Stimulated activated CD4-positive, alpha-beta T cell treated with anti-CD3 and anti-CD28 coated beads, Interleukin-12 subunit alpha, Interleukin-12 subunit beta, amount 100 ng/mL, for 48 hours (primary cell): ENCODE measurements at regions not wholly inside any gene's neighbourhood (a gene's known extent, or its start where the extent isn't known, plus 50 kb on each side); places are given as distances from the start of the nearest gene placed in this dataset.

Source experiments
- DNase-seq, 3 donors: peaks; one replicate each; pipeline ENCODE4 v3.0.0-alpha.2; 2020; ENCODE audit warnings: low read depth in 2 of 3, low spot score in 1 of 3

DNA sequence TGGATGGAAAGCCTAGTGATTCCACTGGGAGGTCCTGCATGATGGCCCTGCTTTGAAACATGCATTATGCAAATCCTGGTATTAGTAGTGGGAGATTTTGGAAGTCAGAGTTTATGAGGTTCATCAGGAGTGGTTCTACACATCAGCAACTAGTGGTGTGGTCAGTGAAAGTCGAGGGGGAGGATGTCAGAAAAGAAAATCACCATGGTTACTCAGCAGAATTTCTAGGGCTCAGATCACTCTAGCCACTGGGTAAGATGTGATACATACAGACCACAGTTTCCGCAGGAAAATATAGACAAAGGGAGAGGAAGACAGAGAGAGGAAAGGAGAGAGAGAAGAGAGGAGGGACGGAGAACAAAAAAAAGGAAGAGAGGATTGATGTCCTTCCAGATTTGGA is 2100.7 kb upstream of the PIK3C3 start:
- DNase-seq, result no peak

DNA sequence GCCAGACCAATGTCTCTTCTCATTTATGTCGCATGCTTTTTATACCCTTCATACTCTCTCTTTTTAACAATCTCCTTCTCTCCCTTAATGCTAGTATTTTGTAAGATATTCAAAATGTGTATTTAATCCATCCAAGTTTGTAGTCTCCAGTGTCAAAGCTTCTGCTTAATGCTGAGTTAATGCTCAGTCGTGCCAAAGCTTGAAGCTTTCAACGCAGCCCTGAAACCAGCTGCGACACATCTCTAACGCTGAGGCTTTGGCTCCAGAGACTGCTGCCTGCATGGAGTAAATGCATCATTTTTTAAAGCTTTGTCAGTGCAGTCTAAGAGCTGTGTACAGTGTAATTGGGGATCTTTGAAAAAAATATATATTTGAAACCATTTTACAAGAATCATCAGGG is 2108.8 kb upstream of the PIK3C3 start:
- DNase-seq, result no peak

DNA sequence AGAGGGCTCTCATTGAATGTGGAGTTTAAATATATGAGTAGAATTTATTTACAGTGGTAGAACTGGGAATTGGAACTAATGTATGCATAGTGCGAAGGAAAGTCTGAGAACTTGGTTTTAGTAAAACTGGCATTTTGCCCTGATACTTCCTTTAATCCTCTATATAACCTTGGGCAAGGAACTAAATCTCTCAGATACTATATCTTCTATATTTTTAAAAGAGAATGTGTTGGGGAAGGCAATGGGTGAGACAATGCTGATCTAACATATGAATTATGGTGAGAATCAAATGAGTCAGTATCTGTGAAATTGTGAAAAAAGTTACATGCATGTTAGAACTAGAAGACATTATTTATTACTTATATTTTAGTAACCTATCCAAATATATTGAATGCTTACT is 2109.4 kb upstream of the PIK3C3 start:
- no peak for DNase-seq

DNA sequence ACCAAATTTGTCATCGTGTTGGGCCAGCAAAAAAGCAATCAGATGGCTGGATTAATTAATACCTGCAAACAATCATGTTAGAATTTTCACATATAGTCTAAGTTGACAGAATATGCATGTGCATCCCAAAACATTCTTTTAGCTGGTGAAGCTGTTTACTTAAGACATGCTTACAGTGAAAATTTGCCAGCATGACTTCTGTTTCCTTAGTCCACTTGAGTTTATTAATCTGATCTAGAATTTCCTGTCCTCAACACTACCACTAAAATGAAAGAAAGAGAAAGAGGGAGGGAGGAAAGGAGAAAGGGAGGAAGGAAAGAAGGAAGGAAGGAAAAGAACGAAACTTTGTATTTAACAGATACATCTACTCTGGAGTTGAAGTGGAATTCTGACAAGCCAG is 2109.9 kb upstream of the PIK3C3 start:
- no peak for DNase-seq

DNA sequence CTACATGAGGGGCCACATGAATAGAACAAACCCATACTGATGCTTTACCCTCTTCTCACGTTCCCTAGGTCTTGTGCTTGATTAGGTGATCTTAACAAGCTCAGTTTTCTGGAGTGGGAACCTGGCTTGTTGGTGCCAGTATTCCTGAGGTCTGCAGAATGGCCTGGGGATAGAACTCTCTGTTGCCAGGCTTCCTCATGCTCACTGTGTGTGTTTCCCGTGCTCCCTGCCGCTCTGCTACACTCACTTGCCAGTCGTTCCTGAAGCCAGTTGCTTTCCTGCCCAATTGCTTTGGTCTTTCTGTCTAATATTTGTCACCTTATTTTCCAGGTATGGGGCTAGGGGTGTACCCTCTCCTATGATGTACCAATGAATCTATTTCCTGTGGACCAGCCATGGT is 2111.5 kb upstream of the PIK3C3 start:
- DNase-seq, result no peak

DNA sequence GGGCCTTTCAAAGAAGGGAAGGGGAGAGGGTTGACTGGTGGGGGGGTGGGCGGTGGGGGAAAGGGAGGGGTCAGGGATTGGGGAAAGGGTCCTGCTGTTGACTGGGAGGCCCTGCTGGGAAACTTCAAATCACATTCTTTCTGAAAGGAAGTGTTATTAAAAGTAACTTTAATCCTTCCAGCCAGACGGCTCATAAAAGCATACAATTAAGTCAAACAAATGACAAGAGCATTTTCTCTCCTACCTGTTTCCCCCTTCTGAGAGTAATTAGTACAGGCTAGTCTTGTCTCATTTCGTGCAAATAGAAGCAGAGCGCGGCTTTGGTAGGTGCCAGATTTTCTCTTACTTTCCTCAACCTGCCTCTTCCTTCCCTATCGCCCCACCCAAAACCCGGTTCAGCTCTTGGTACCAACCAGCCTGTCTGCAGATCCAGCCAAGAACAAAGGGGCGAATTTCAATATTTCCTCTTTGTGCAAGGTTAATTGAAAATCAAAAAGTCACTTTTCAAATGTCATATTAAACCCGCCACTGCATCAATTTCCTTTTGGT is 2112.6 kb upstream of the PIK3C3 start:
- no peak for DNase-seq

DNA sequence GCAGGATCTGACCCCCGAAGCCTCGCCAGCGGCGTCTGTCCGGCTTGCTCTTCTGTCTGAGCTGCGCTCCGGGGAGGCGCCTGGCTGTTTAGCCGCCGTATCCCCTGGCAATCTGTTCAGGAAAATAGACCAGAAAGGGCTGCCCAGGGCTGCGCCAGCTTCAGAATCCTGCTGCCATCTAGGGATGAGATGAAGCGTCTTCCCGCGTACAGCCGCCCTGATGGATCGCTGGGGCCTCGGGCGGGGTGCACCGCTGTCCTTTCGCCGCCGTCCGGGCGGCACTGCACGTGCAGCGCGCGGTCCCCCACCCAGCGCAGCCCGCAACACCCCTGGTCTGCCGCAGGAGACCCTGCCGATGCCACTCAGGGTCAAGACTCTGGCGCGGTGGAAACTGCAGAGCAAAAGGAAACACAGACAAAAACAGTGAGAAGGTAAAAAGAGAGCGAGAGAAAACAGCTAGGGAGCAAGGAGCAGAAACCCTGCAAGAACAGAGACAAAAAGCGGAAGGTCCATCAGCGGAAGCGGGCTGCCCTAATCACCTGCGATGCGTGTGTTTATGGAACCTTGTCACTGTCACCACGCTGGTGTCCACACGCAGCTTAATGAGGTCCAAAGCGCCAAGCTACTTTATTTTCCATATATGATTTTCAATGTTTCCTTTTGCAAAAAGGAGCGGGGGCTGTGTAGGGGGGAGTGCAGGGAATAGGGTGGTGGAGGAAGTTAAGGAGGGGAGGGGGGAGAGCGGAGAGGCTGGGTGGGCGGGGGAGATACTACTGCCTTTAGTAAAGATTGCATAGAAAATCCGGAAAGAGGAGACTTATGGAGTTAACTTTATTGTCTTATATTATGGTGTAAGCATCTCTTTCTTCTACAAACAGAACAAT is 2113.3 kb upstream of the PIK3C3 start:
- DNase-seq, result no peak

DNA sequence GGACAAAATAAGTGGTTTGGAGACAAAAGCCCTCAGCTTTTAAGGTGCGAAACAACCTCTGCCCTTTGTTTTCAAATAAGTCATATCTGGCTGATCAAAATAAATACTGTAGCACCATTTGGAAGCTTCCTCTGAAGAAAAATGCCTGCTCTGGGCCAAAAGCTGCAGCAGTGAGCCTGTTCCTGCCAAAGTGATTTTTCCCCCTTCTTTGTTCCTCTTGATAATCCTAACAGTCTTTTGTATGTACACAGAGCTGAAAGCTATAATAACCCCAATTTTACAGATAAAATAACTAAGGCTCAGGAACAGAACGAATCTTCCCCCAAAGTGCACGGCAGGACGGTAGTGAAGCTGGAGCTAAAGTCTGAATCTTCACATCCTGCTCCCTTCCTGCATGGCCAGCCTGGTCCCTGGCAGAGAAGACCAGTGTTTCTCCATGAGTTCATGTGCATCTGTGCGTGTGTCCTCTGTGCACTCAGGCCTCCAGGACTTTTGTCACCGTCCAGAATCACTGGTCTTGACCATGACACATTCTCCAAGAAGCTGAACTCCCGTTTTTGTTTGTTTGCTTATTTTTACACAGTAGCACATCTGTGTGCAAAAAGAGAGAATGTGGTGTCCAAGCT is 2114.1 kb upstream of the PIK3C3 start:
- no peak for DNase-seq

DNA sequence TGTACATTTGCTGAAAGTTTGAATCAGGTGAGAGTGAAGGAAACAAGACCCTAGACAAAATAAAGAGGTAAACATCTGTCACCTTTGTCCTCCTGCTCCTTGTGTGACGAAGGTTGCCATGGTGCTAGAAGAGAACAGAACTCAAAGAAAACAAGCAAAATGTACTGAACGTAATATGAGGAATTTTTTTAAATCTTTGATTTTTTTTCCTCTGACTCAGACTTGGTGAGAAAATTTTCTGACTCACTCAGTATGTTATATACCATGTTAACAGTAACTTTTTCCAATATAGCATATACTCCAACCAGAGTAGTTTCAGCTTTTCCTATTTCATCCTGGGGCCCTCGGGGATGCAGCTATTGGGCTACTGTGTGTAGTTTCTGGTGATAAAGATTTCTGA is 2114.6 kb upstream of the PIK3C3 start:
- no peak for DNase-seq

DNA sequence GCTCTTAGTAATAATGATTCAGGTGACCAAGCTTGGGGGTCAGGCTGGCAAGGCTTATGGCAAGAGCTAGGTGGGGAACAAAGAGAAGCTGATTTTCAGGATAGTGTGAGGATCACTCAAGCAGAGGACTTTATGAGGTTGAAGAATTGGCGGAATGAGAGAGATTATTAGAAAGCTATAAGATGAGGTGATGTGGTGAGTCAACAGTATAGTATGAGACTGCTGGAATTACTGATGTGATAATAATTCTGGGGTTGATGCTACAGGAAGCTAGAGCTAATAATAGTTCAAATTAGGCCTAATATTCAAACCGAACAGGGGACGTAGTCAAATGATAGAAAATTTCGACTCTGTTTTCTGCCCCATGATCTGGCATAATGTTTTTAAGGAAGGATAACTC is 2115.3 kb upstream of the PIK3C3 start:
- DNase-seq, result no peak

DNA sequence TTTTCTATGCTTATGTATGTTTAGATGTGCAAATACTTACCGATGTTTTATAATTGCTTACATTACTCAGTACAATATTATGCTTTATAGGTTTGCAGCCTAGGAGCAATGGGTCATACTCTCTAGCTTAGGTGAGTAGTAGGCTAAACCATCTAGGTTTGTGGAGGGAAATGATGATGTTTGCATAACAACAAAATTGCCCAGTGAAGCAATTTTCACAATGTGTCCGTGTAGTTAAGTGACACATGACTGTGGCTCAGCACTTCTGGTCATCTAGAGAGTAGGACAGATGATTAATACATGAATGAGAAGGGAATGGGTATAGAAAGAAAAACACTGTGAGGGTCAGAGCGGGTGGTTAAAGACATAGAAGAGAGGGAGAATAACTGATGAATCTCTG is 2116.2 kb upstream of the PIK3C3 start:
- DNase-seq, result no peak

DNA sequence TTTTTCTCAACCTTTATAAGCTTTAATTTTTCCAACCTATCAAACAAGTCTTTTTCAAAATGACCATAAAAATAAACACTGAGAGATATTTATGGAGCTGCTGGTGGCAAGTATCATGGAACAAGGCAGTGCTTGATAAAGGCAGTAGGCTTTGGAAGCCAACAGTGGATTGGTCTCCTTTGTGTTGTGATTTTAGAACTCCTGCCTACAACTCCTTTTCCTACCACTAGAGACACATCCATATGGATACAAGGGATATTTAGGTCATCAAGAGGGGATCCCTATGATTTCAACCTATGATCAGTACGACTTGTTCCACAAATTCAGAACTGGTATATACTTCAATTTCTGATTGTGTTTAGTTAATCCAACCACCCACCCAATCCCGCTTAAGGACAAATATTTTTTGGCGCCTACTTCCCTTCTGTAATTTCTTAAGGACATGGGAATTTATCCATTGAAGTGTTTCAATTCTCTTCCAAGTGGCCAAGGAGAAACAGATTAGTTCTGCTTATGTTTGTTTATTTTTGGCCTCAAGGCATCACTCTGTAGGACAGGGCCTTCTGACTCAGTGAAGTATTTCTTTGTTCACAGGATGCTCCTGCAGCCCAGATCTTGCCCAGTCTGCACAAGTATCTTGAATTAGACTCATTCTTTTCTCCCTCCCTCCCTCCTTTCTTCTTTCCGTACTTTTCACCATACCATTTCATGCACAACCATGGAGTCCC is 2119.6 kb upstream of the PIK3C3 start:
- no peak for DNase-seq

DNA sequence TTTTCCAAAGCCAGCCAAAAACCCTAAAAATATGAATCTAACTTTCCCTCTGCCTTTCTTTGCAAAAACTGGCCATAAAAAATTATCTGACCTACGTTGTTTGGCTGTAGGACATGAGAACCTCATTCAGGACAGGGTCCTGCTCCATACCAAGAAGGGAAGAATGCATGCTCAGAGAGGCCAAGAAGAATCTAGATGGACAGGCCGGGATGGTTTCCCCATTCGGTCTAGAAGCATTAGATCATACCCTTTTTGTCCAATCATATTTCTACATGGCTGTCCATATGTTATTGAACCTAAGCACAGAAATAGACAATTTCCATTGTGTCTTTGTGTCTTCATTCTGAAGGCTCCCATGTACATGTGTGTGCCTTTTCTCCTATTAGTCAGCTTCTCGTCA is 2120.4 kb upstream of the PIK3C3 start:
- DNase-seq, result no peak

DNA sequence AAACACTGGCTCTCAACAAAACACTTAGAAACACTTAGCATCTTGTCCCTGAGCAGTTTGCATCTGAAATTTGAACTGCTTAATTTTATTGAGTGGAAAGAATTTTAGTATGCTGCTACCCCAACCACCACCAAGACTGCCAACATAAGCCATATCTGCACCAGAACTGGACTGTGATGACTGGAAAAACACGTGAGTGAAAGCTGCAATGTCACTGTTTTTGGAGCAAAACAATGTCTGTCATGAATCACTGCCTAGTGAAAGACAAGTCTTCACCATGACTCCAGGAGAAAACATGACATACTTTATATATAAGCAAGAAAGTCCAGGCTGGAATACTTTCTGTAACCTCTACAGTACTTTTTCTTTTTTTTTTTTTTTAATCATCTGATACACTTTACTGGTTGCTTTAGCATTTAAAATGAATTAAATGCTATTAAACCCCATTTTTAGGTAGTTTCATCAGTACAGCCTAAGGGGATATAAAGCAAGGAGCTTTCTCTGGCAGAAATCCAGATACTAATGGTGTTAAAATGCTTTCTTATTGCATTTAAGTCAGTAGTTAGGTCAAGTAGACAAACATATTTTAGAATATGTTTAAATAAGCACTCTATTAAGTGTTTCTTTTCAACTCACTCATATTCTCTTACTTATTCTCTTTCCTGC is 2129.4 kb upstream of the PIK3C3 start:
- no peak for DNase-seq

DNA sequence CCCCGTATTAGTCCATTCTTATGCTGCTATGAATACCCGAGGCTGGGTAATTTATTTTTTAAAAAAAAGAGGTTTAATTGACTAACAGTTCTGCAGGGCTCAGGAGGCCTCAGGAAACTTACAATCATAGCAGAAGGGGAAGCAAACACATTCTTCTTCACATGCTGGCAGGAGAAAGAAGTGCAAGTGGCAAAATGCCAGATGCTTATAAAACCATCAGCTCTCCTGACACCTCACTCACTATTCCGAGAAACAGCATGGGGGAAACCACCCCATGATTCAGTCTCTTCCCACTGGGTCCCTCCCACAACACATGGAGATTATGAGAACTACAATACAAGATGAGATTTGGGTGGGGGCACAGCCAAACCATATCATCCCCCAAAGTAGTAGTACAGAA is 2148.5 kb upstream of the PIK3C3 start:
- no peak for DNase-seq

DNA sequence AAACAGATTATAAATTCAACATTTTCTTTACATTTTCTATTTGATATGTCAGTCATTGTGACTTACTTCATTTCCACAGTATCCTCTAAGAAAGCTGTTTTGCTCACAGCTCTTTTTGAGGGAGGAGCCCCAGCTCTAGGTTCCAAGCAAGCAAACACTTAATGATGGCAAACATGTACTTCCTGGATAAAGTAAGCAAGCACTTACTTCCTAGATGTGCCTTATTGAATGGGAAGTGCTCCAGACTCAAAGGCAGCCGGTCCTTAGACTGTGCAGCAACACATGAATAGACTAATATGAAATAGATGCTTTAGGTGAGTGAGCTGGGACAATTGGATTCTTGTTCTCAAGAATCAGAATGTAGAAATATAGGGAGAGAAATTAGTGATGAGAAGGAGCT is 2149.8 kb upstream of the PIK3C3 start:
- DNase-seq, result no peak

DNA sequence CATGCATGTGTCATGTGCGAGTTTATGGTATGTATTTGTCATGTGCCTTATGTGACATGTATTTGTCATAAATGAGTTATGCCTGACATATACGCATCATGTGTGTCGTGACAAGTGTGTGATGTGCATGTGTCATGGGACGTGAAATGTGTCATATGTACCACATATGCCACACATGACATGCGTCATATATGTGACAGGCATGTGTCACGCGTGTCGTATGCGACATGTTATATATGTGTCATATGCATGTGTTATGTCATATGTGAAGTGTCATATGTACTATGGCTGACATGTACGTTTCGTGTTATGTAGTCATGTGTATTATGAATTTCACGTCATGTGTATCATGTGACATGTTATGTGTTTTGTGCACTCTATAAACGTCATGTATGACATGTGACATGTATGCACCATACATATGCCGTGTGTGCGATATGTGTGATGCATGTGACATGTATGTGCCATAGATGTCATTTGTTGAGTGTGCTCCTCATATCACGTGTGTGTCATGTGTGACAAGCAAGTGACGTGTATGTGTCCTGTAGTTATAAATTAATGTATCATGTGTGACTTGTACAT is 2152.3 kb upstream of the PIK3C3 start:
- DNase-seq, result no peak

DNA sequence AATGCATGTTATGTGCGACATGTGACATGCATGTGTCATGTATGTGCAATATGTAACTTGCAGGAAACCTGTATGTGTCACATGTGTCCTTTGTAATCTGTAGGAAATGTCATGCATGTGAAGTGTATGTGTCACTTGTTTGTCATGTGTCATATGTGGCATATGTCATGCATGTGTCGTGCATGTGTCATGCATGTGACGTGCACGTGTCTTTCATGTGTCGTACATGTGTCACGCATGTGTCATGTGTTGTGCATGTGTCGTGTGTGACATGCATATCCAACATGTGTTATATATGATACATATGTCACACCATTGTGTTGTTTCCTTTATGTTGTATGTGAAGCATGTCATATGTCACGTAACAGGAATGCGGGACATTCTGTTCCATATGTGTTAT is 2153.2 kb upstream of the PIK3C3 start:
- no peak for DNase-seq

DNA sequence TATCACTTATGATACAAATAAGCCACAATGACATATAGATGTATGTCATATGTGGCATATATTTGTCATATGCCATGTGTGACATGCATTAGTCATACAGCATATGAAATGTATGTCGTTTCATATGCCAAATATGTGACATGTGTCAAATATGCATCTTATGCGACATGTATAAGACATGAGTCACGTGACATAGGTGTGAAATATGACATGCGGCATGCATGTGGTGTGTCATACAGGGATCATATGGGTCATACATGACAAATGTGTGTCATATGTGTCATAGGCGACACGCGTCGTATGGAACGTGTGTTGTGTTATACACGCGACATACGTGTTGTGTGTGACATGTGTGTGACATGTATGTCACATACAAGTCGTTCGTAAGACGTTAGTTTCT is 2154.0 kb upstream of the PIK3C3 start:
- no peak for DNase-seq

DNA sequence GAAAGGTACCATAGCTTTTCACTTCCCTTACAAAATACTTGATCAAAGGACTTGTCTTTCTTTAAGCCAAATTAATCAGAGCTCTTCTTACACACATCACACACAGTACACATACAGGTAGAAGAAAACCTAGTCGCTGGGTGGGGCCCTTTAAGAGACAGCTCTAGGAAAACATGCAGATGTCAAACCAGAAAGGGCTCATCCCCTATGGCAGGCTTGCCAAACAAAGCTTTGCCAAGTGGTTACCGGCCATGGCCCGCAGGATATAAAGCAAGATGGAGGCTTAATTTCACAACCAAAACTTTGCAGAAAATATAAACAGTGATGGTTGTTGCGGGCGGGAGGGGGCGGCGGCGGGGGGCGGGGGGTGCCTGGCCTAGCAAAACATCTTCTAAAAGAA is 2156.0 kb upstream of the PIK3C3 start:
- DNase-seq, result no peak

DNA sequence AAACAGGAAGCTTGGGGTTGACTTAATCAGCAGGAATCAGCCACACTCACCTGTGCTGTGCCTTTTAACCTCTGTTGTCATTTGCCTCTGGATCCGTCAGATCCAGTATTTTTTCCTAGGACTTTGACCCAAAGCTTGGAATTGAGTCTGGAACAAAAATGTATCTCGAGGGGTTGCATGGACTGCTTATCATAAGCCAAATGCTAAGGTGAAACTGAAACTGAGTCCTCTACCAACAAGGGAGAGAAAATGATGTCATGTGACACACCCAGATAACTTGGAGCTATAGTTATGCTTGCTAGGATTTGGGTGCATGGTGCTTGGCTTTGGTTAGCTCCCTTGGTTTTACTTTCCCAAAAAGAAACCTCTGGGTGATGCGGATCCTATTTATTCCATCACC is 2158.6 kb upstream of the PIK3C3 start:
- no peak for DNase-seq
